WTC11 (cell line): ENCODE measurements at regions not wholly inside any gene's neighbourhood (a gene's known extent, or its start where the extent isn't known, plus 50 kb on each side); places are given as distances from the start of the nearest gene placed in this dataset.

Source experiments
- ATF2 ChIP-seq: sonication (generic); formaldehyde crosslinking; IDR thresholded peaks from 2 replicates; pipeline ENCODE4 v1.8.1; 2022; ENCODE audit warnings: low read depth, missing genetic modification reagents, borderline replicate concordance
- CTCF ChIP-seq: fragments of 200-600 bp; IDR thresholded peaks from 2 replicates; pipeline ENCODE4 v1.8.0; 2022; ENCODE audit warnings: antibody characterized with exemption
- E2F4 ChIP-seq: sonication (generic); formaldehyde crosslinking; IDR thresholded peaks from 2 replicates; pipeline ENCODE4 v1.8.1; 2022; ENCODE audit warnings: low read depth, mild to moderate bottlenecking, moderate library complexity, missing genetic modification reagents, borderline replicate concordance
- SOX15 ChIP-seq: fragments of 250-450 bp; sonication (Bioruptor Pico); IDR thresholded peaks from 2 replicates; pipeline ENCODE4 v1.9.0; 2021; ENCODE audit warnings: mild to moderate bottlenecking
- USF2 ChIP-seq: sonication (generic); formaldehyde crosslinking; IDR thresholded peaks from 2 replicates; pipeline ENCODE4 v1.8.1; 2023; ENCODE audit warnings: mild to moderate bottlenecking, missing genetic modification reagents, moderate library complexity
- TF ChIP-seq, protein P1 (sequence below): sonication (generic); formaldehyde crosslinking; IDR thresholded peaks from 2 replicates; pipeline ENCODE4 v1.8.0; 2023; ENCODE audit warnings: missing genetic modification reagents

DNA sequence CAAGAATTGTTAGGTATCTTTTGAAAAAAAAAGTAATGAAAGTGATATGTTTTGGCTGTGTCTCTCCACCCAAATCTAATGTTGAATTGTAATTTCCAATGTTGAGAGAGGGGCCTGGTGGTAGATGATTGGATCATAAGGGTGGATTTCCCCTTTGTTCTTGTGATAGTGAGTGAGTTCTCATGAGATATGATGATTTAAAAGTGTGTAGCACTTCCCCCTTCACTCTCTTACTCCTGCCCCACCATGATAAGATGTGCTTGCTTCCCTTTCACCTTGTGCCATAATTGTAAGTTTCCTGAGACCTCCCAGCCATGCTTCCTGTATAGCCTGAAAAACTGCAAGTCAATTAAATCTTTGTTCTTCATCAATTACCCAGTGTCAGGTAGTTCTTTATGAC lies 70.7 kb downstream of the XCL2 start:
- TF ChIP-seq CTCF (no peak), ATF2 (CRISPR knock-in tag) (no peak), SOX15 (CRISPR knock-in tag) (no peak), E2F4 (no peak), USF2 (CRISPR knock-in tag) (no peak)
- TF ChIP-seq, protein P1, sequence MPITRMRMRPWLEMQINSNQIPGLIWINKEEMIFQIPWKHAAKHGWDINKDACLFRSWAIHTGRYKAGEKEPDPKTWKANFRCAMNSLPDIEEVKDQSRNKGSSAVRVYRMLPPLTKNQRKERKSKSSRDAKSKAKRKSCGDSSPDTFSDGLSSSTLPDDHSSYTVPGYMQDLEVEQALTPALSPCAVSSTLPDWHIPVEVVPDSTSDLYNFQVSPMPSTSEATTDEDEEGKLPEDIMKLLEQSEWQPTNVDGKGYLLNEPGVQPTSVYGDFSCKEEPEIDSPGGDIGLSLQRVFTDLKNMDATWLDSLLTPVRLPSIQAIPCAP: no peak
